ENCODE measurements at regions not wholly inside any gene's neighbourhood (a gene's known extent, or its start where the extent isn't known, plus 50 kb on each side); places are given as distances from the start of the nearest gene placed in this dataset.

- POLR2A ChIA-PET (ENCODE audit: partially characterized antibody), result no interaction called here
- no peak overlapping the region for H3K4ac ChIP-seq (replicated peaks; ENCODE audit: insufficient read length, low read depth, low read length)
Measured at GRCh38 chr2:221655300-221655699, 83.2 kb upstream of the EPHA4 start.

More at GRCh38 chr2:221655300-221655699, 83.2 kb upstream of the EPHA4 start:
- no peak for DNase-seq (ENCODE audit: low read depth in 1 of 2, low spot score in 2 of 2)
- H3K4me2 ChIP-seq (ENCODE audit: insufficient read depth in 1 of 2, low read depth in 2 of 2, low read length in 2 of 2), result no peak overlapping the region
- no peaks in the 10 kb centered on the region for H3K36me3 ChIP-seq (ENCODE audit: control insufficient read depth in 2 of 4, insufficient read depth in 4 of 4, low read length in 3 of 4)
- H3K4me1 ChIP-seq (replicated peaks in 1 of 4; ENCODE audit: control insufficient read depth in 3 of 4, insufficient read depth in 4 of 4, low read length in 3 of 4), result peaks cover 0 to 7% (median 2%) of the 10 kb centered on the region in 4 experiments; a peak in 2 of 7 replicates
- no peaks in the 10 kb centered on the region for H3K9me3 ChIP-seq (ENCODE audit: insufficient read depth in 2 of 2, low read depth in 1 of 2, low read length in 1 of 2)
- no peak overlapping the region for H2BK5ac ChIP-seq (ENCODE audit: low read depth, low read length)
- CTCF ChIA-PET (ENCODE audit: partially characterized antibody), result no interaction called here
- no peak overlapping the region for H3K23ac ChIP-seq (ENCODE audit: insufficient read length)
- H4K20me1 ChIP-seq (replicated peaks in 1 of 2; ENCODE audit: control insufficient read depth in 1 of 2, insufficient read depth in 2 of 2, low read length in 2 of 2), result no peaks in the 10 kb centered on the region
- H3K79me1 ChIP-seq (ENCODE audit: low read depth, low read length), result no peaks in the 10 kb centered on the region
- no peak overlapping the region for H2AFZ ChIP-seq (ENCODE audit: low read length)
- H3K27ac ChIP-seq (ENCODE audit: low read depth, low read length), result no peak overlapping the region
- WGBS, 2 experiments (ENCODE audit: extremely low coverage in 1 of 2, insufficient coverage in 1 of 2, insufficient read length in 1 of 2, insufficient replicate concordance in 2 of 2, low coverage in 1 of 2, low lambda C conversion rate in 2 of 2, missing lambda C conversion rate in 1 of 2), result 78% methylated on average over 3 of the region's 3 CpGs; no CpG with 5 or more reads in 1 of the 2 experiments
- no peaks in the 10 kb centered on the region for H3K27me3 ChIP-seq (replicated peaks in 1 of 4; ENCODE audit: control insufficient read depth in 3 of 4, extremely low read depth in 1 of 4, insufficient read depth in 3 of 4, low read length in 3 of 4)
- H4K91ac ChIP-seq (replicated peaks; ENCODE audit: insufficient read length, low read length), result no peak overlapping the region
- H2BK120ac ChIP-seq (replicated peaks; ENCODE audit: low read depth, low read length), result no peak overlapping the region
- H3K23me2 ChIP-seq (ENCODE audit: low read depth, low read length), result no peaks in the 10 kb centered on the region; the same call in 1 of the 2 replicates
- H4K5ac ChIP-seq (ENCODE audit: insufficient read length, low read depth, low read length), result no peak overlapping the region
- H3K4me3 ChIP-seq (ENCODE audit: extremely low read depth in 1 of 4, insufficient read depth in 2 of 4, low read depth in 3 of 4, low read length in 4 of 4), result no peak overlapping the region
- FAIRE-seq, result no peak
- H3K9ac ChIP-seq (replicated peaks in 1 of 4; ENCODE audit: extremely low read depth in 1 of 4, low read depth in 3 of 4, low read length in 3 of 4), result no peak overlapping the region
- no peak overlapping the region for H2BK20ac ChIP-seq (ENCODE audit: low read length)
- H2BK15ac ChIP-seq (ENCODE audit: low read length), result no peak overlapping the region
- TF ChIP-seq GABPA (IDR thresholded peaks at IDR 0.05; ENCODE audit: borderline replicate concordance, insufficient read depth, low read length), result no peak
- TF ChIP-seq CEBPB (IDR thresholded peaks at IDR 0.05; ENCODE audit: low read depth, low read length), result no peak
- no peak for TF ChIP-seq SUZ12 (IDR thresholded peaks at IDR 0.05; ENCODE audit: low read length)
- no peak overlapping the region for H2BK12ac ChIP-seq (ENCODE audit: low read depth, low read length)
- H3K79me2 ChIP-seq (ENCODE audit: control insufficient read depth in 1 of 2, insufficient read depth in 2 of 2, low read length in 2 of 2), result no peaks in the 10 kb centered on the region
- H4K8ac ChIP-seq (ENCODE audit: extremely low read depth, insufficient read depth, low read length), result no peak overlapping the region
- no peak overlapping the region for H3K18ac ChIP-seq (ENCODE audit: extremely low read depth, low read length)
- H3K14ac ChIP-seq (ENCODE audit: insufficient read length), result no peak overlapping the region
- no peak overlapping the region for H2AK5ac ChIP-seq (ENCODE audit: low read depth, low read length)
- no peak overlapping the region for H3K56ac ChIP-seq (replicated peaks; ENCODE audit: insufficient read length, low read depth, low read length)

All from H1 (cell line).